Karpas-422 (cell line): ENCODE measurements at regions not wholly inside any gene's neighbourhood (a gene's known extent, or its start where the extent isn't known, plus 50 kb on each side); places are given as distances from the start of the nearest gene placed in this dataset.

ENCODE experiments used
- DNase-seq: peaks from one replicate; pipeline ENCODE4 v3.0.0-alpha.2; 2015
- H2AFZ ChIP-seq: fragments of 200-600 bp; sonication (generic); 2 replicates; pipeline ENCODE4 v1.6.1; 2014; ENCODE audit warnings: antibody characterized with exemption, low read length, mixed read lengths
- H3K27ac ChIP-seq: fragments of 200-600 bp; sonication (generic); 2 replicates; pipeline ENCODE4 v1.5.1; 2014; ENCODE audit warnings: mild to moderate bottlenecking, low read length, moderate library complexity
- H3K27me3 ChIP-seq: fragments of 200-600 bp; sonication (generic); 2 replicates; pipeline ENCODE4 v1.6.1; 2014; ENCODE audit warnings: low read length, mixed read lengths
- H3K36me3 ChIP-seq: fragments of 200-600 bp; sonication (generic); 2 replicates; pipeline ENCODE4 v1.6.1; 2014; ENCODE audit warnings: low read length, mixed read lengths; ENCODE audit not compliant: insufficient read depth
- H3K4me1 ChIP-seq: fragments of 200-600 bp; sonication (generic); 2 replicates; pipeline ENCODE4 v1.6.1; 2014; ENCODE audit warnings: mild to moderate bottlenecking, low read length, mixed read lengths
- H3K4me2 ChIP-seq: fragments of 200-600 bp; sonication (generic); 2 replicates; pipeline ENCODE4 v1.6.1; 2014; ENCODE audit warnings: low read length, low read depth, mild to moderate bottlenecking; ENCODE audit not compliant: poor library complexity, severe bottlenecking
- H3K4me3 ChIP-seq: fragments of 200-600 bp; sonication (generic); 2 replicates; pipeline ENCODE4 v1.5.1; 2014; ENCODE audit warnings: mild to moderate bottlenecking, antibody characterized with exemption, low read length, mixed read lengths
- H3K79me2 ChIP-seq: fragments of 200-600 bp; sonication (generic); 2 replicates; pipeline ENCODE4 v1.6.1; 2014; ENCODE audit warnings: mild to moderate bottlenecking, low read length, mixed read lengths
- H3K9ac ChIP-seq: fragments of 200-600 bp; sonication (generic); 2 replicates; pipeline ENCODE4 v1.6.0; 2014; ENCODE audit warnings: low read length
- H3K9me2 ChIP-seq: fragments of 200-600 bp; sonication (generic), shearing (Covaris generic); replicated peaks from 2 replicates; pipeline ENCODE4 v1.6.0; 2014; ENCODE audit warnings: mild to moderate bottlenecking, low read length, moderate library complexity; ENCODE audit not compliant: insufficient read depth
- H3K9me3 ChIP-seq: fragments of 300-700, 200-600 bp; sonication (generic); 2 replicates; pipeline ENCODE4 v1.6.1; 2014; ENCODE audit warnings: low read length, mixed read lengths
- H4K20me1 ChIP-seq: fragments of 200-600 bp; sonication (generic); 2 replicates; pipeline ENCODE4 v1.6.1; 2014; ENCODE audit warnings: mild to moderate bottlenecking, antibody characterized with exemption, low read length, low read depth; ENCODE audit not compliant: insufficient read depth

- Histone ChIP-seq H3K36me3 (no peaks in the 10 kb centered on the region), H3K79me2 (no peaks in the 10 kb centered on the region), H3K4me2 (no peak overlapping the region), H3K4me1 (no peaks in the 10 kb centered on the region), H3K27ac (no peak overlapping the region), H3K9me2 (no peaks in the 10 kb centered on the region), H3K27me3 (no peaks in the 10 kb centered on the region), H3K9ac (no peak overlapping the region), H3K9me3 (no peaks in the 10 kb centered on the region), H2AFZ (no peak overlapping the region), H4K20me1 (no peaks in the 10 kb centered on the region), H3K4me3 (no peak overlapping the region)
- no peak for DNase-seq
These were observed 111.5 kb downstream of the CYRIA start for GRCh38 chr2:16554060-16554583.

GRCh38 chr2:16553226-16553625 lies 112.4 kb downstream of the CYRIA start:
- Histone ChIP-seq H3K27ac (no peak overlapping the region), H3K4me3 (no peak overlapping the region), H4K20me1 (no peaks in the 10 kb centered on the region), H2AFZ (no peak overlapping the region), H3K27me3 (no peaks in the 10 kb centered on the region), H3K9me2 (no peaks in the 10 kb centered on the region), H3K36me3 (no peaks in the 10 kb centered on the region), H3K4me2 (no peak overlapping the region), H3K4me1 (no peaks in the 10 kb centered on the region), H3K79me2 (no peaks in the 10 kb centered on the region), H3K9ac (no peak overlapping the region), H3K9me3 (no peaks in the 10 kb centered on the region)
- peak; percentile 73 for DNase-seq

GRCh38 chr2:16552202-16552601 lies 113.4 kb downstream of the CYRIA start:
- DNase-seq, result no peak
- Histone ChIP-seq H3K36me3 (no peaks in the 10 kb centered on the region), H3K4me2 (no peak overlapping the region), H3K4me3 (no peak overlapping the region), H3K4me1 (no peaks in the 10 kb centered on the region), H3K27me3 (no peaks in the 10 kb centered on the region), H2AFZ (no peak overlapping the region), H3K9me3 (no peaks in the 10 kb centered on the region), H4K20me1 (no peaks in the 10 kb centered on the region), H3K9me2 (no peaks in the 10 kb centered on the region), H3K27ac (no peak overlapping the region), H3K79me2 (no peaks in the 10 kb centered on the region), H3K9ac (no peak overlapping the region)

- no peaks in the 10 kb centered on the region for H4K20me1 ChIP-seq
- no peak overlapping the region for H3K4me3 ChIP-seq
- H3K9ac ChIP-seq, result no peak overlapping the region
- no peaks in the 10 kb centered on the region for H3K9me3 ChIP-seq
- H3K9me2 ChIP-seq, result no peaks in the 10 kb centered on the region
- H3K4me1 ChIP-seq, result no peaks in the 10 kb centered on the region
- no peaks in the 10 kb centered on the region for H3K79me2 ChIP-seq
- no peak overlapping the region for H3K27ac ChIP-seq
- H2AFZ ChIP-seq, result no peak overlapping the region
- no peaks in the 10 kb centered on the region for H3K36me3 ChIP-seq
- no peak overlapping the region for H3K4me2 ChIP-seq
- no peak for DNase-seq
- H3K27me3 ChIP-seq, result no peaks in the 10 kb centered on the region
These were observed 117.6 kb downstream of the CYRIA start for GRCh38 chr2:16548036-16548435.

GRCh38 chr2:16546128-16546754 lies 119.4 kb downstream of the CYRIA start:
- H3K36me3 ChIP-seq, result no peaks in the 10 kb centered on the region
- H3K27ac ChIP-seq, result no peak overlapping the region
- H3K9ac ChIP-seq, result no peak overlapping the region
- H3K9me3 ChIP-seq, result no peaks in the 10 kb centered on the region
- no peaks in the 10 kb centered on the region for H3K4me1 ChIP-seq
- H2AFZ ChIP-seq, result no peak overlapping the region
- H3K4me2 ChIP-seq, result no peak overlapping the region
- H3K79me2 ChIP-seq, result no peaks in the 10 kb centered on the region
- H3K9me2 ChIP-seq, result no peaks in the 10 kb centered on the region
- H4K20me1 ChIP-seq, result no peaks in the 10 kb centered on the region
- no peak overlapping the region for H3K4me3 ChIP-seq
- peak; percentile 83 for DNase-seq
- H3K27me3 ChIP-seq, result no peaks in the 10 kb centered on the region

DNA sequence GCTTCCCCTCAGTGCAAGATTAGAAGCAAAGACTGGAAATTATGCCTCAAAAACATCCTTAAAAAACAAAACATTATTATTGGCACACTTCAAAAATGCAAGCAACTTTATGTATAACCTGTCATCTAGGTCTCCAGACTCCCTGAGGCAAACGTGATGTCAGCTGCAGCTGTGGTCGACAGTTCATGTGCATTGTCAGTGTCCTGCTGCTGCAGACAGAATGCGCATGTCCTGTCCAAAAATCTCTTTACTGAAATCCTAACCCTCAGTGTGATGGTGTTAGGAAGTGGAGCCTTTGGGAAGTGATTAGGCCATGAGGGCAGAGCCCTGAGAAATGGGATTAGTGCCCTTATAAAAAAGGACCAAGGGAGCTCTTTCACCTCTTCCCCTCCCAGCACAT lies 126.9 kb downstream of the CYRIA start:
- Histone ChIP-seq H2AFZ (no peak overlapping the region), H4K20me1 (no peaks in the 10 kb centered on the region), H3K4me1 (no peaks in the 10 kb centered on the region), H3K9me2 (no peaks in the 10 kb centered on the region), H3K4me2 (no peak overlapping the region), H3K27ac (no peak overlapping the region), H3K4me3 (no peak overlapping the region), H3K79me2 (no peaks in the 10 kb centered on the region), H3K27me3 (no peaks in the 10 kb centered on the region), H3K36me3 (no peaks in the 10 kb centered on the region), H3K9me3 (no peaks in the 10 kb centered on the region), H3K9ac (no peak overlapping the region)
- no peak for DNase-seq

GRCh38 chr2:16537347-16537746 lies 128.3 kb downstream of the CYRIA start:
- H3K27me3 ChIP-seq, result no peaks in the 10 kb centered on the region
- H3K9ac ChIP-seq, result no peak overlapping the region
- H3K9me2 ChIP-seq, result no peaks in the 10 kb centered on the region
- no peaks in the 10 kb centered on the region for H4K20me1 ChIP-seq
- H2AFZ ChIP-seq, result no peak overlapping the region
- no peak overlapping the region for H3K27ac ChIP-seq
- DNase-seq, result no peak
- no peaks in the 10 kb centered on the region for H3K79me2 ChIP-seq
- no peaks in the 10 kb centered on the region for H3K4me1 ChIP-seq
- H3K4me2 ChIP-seq, result no peak overlapping the region
- no peaks in the 10 kb centered on the region for H3K36me3 ChIP-seq
- no peaks in the 10 kb centered on the region for H3K9me3 ChIP-seq
- H3K4me3 ChIP-seq, result no peak overlapping the region

- Histone ChIP-seq H3K4me2 (no peak overlapping the region), H3K9me2 (no peaks in the 10 kb centered on the region), H4K20me1 (no peaks in the 10 kb centered on the region), H3K27ac (no peak overlapping the region), H3K79me2 (no peaks in the 10 kb centered on the region), H3K4me1 (no peaks in the 10 kb centered on the region), H3K36me3 (no peaks in the 10 kb centered on the region), H3K9me3 (no peaks in the 10 kb centered on the region), H3K27me3 (no peaks in the 10 kb centered on the region), H2AFZ (no peak overlapping the region), H3K4me3 (no peak overlapping the region), H3K9ac (no peak overlapping the region)
- no peak for DNase-seq
These were observed 139.4 kb downstream of the CYRIA start for GRCh38 chr2:16526193-16526592.
